GM21717 (cell line): ENCODE measurements at regions not wholly inside any gene's neighbourhood (a gene's known extent, or its start where the extent isn't known, plus 50 kb on each side); places are given as distances from the start of the nearest gene placed in this dataset.
"Not testable (repeated sequence)": the region's sequence is repeated elsewhere in the genome, so short reads cannot be mapped to it uniquely, and the experiment has no call there.

Source experiments
- ATAC-seq: cut with Tn5 transposase; IDR thresholded peaks from one replicate; pipeline ENCODE4 v1.9.1; 2021; ENCODE audit warnings: mild to moderate bottlenecking, moderate library complexity; ENCODE audit not compliant: unreplicated experiment

DNA sequence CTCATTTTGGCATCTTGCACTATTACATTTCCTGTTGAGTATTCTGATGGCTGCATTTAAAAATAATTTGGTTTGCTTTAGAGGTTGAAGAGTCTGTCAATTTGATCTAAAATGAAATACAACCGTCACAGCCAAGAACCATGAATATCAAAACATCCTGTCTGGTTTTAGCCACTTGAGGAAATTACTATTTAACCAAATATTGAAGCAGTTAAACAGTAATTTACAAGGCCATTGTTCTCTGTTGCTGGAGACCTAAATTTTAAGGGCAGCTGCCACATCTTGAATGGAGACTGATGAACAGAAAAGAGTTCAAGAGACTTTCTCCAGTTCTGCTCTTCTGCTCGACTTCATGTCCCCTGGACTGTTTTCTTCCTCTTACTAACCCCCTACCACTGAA, 549.4 kb downstream of the LRRC70 start:
- no peak for ATAC-seq

DNA sequence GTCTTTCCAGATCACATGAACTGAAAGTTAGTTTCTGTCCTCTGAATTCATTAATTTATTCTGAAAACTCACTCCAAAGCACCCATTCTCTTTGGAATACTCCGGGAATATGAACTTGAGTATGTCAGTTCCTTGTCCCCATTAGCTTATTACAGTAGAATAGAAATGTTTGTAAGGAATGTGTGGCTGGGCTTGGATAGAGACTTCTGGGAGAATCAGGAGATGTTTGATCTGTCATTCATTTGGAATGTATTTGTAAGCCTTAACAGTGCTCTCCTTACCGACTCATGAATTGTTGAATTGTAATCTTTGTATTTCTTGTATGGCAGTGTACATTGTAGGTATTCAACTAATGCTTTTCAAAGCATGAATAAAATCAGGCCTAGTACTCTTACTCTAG, 548.4 kb downstream of the LRRC70 start:
- ATAC-seq = no peak

DNA sequence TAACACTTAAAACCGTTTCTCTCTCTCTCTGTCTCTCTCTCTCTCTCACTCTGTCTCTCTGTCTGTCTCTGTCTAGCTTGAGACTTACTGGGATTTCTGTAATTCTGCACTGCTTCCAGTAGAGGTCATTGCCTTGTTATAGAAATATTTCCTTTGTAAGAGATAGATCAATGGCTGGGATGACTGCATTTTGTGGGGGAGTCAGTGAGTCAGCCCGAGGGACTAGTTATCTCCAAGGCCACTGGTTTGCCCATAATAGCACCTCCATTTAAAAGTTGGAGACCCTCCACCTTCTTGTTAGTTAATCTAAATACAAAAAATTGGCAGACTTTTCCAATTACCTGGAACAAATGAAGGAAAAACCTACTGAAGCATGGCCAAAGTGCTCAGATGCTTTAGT, 547.2 kb downstream of the LRRC70 start:
- peak; percentile 77 for ATAC-seq

DNA sequence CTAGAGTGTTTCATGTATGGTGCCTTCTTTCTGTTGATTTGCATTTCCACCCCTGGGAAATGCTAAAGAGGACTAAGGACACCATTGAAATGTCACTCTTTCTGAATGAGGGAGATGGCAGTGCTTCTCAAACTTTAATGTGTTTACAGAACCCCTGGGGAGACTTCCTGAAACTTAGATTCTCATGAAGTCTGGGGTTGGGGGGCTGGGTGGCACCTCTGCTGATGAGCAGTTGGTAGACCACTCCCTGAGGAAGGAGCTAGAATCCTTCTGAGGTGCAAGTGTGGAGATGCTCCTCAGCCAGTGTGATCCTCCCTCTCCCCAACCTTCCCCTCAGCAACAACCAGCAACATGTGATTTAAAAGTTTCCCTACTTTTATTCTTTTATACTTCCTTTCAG, 546.8 kb downstream of the LRRC70 start:
- no peak for ATAC-seq

DNA sequence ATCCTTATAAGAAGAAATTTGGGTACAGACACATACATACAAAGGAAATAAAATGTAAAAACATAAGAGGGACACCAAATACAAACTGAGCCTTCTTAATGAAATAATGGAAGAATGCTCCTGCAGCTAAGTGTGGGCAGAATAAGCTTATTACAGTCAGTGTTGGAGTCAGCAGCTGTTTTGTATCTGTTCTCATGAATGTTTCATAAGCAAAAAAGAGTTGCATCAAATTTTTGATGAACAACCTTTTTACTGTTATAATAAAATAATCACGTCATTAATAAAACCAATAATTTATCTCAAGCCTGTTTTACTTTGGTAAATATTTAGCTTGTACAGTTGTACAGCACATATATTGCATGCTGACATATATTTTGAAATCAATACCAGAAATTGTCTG, 545.6 kb downstream of the LRRC70 start:
- ATAC-seq = no peak

DNA sequence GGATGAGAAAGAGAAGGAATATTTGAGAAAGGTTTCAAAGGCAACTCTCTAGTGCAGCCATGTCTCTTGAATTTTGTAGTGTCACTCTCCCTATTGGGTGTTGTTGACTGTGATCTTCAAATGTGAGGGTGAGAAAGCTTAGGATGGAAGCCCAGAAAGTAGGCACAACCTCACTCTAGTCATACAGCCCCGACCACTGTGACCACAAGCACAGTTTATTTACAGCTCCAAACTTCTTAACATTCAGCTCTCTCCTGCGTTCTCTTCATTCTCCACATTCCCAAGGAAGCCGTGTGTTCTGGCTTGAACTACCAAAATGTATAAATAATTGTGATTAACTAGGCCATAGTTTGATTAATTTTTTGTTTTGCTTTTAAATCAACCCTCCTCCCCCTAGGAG, 542.9 kb downstream of the LRRC70 start:
- ATAC-seq = no peak

DNA sequence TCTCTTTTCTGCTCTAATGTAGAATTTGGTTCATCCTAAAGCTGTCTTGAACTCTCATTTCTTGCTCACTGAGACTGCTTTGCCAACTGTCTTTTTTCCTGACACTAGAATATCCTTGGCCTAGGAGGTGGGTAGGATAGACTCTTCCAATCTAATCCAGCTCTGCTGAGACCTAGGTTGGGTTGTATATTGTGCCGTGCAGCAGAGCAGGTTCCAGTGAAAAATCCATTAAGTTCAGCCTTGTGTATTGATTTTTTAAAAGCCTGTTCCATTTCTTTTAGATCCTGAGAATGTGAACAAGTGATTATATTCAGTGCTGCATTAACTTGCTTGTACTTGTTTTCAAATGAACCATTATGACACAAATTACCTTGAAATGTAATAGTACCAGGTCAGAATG, 539.6 kb downstream of the LRRC70 start:
- no peak for ATAC-seq

DNA sequence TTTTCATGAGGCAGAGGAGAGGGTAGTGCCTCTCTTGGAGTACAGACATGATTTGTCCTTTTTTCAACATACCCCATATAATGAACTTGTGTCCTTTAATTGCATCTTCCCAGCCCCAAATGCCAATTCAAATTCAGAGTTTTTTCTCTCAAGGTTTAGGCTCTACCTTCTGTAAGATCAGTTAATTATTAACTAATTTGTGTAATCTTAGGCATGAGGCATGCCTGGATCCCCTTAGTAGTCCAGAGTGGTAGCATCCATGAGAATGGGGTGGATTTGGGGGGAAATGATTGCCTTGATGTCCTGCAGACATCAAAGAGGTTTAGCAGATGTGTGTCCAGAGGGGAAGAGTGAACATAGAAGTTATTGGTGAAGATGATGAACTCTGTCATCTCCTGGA, 533.3 kb downstream of the LRRC70 start:
- no peak for ATAC-seq

DNA sequence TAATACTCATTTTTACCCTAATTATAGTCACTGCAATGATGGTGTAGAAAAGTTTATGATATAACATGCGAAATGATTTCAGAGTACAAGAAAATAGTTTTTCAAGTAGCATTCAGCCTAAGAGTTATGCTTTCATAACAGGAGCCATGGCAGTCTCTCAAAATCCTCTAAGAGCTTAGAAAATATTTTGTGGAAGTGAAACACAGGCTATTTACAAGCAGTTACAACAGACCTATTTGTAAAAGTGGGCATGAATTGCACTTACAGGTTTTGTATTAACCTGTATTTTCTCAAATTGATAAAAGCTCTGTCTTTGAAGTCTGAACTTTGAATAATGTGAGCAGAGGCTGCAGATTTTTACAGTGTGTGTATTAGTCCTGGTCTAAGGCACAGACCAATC, 523.3 kb downstream of the LRRC70 start:
- no peak for ATAC-seq

DNA sequence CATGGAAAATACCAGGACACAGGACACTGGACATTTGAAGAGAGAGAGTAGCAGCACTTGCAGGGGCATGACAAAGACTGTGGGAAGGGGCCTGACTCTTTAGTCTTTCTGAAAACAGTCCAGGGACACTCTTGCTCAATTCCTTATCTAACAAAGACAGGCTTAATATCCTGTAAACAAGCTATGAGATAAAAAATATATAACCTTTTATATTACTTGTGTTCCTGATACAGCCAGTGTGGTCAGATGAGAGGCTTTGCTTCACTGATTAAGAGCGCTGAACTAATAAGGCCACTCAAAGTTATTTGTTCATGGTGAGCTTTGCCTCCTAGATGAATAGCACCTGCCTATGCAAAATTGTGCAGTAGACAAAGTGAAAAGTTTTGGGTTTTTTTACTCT, 518.7 kb downstream of the LRRC70 start:
- ATAC-seq = no peak

DNA sequence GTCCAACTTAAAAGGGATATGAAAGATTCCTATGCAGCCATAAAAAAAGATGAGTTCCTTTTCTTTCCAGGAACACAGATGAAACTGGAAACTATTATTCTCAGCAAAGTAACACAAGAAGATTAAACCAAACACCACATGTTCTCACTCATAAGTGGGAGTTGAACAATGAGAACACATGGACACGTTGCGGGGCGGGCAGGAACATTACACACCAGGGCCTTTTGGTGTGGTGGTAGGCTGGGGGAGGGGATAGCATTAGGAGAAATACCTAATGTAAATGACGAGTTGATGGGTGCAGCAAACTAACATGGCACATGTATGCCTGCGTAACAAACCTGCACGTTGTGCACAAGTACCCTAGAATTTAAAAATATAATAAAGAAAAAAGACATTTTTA, 516.1 kb downstream of the LRRC70 start:
- no peak for ATAC-seq

DNA sequence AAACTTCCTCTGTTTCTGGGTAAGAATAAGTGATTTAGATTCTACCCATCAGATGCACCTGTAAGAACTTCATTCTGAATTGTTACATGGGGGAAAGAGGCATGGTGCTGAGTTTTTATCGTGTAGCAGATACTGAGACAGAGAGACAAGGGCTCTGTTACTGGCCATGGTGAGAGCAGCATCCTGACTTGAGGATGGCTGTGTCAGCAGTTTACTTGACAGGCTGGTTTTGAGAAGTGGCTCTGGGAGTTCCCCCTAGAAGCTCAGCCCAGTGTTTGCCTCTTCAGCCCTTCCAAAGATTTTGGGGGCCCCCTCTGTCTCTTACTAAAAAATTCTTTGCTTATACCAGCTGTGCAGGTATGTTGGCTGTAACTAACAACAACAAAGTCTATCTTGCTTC, 510.5 kb downstream of the LRRC70 start:
- ATAC-seq = no peak

DNA sequence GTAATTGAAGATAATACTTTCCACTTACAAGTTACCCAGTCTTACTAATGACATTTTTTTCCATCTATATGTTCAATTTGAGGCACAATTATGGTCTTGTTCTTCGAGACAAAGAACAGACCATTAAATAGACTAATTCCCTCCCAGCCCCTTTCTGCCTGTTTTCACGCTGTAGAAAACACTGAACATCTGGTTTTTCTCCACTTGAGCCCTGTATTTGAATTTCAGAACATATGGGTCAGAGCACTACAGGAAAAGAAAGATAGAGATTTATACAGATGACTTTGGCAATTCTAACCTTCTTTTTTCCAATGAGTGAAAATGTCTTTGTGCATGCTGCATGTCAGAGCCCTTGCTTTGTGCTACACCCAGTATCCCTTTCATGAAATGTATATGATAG, 506.9 kb downstream of the LRRC70 start:
- ATAC-seq = no peak

DNA sequence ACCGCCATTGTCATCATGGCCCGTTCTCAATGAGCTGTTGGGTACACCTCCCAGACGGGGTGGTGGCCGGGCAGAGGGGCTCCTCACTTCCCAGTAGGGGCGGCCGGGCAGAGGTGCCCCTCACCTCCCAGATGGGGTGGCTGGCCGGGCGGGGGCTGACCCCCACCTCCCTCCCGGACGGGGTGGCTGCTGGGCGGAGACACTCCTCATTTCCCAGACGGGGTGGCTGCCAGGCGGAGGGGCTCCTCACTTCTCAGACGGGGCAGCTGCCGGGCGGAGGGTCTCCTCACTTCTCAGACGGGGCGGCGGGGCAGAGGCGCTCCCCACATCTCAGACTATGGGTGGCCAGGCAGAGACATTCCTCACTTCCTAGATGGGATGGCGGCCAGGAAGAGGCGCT, 505.1 kb downstream of the LRRC70 start:
- ATAC-seq = not testable (repeated sequence)

DNA sequence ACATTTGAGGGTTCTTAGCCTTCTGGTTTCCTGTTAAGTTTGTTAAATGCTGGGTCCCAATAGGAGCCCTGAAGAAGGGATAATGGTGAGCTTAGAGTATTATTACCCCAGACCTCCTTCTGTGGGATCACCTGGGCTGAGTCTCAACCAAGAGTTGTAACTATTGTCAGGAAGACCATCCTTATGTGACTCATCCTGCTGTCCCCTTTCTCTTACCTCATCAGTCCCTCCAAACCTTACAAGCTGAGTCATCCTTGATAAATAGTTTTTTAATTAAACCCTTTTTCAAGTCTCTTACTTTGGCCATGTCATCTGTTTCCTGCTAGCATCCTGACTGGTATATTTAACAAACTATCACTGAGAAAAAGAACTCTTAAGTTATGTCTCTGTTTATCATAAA, 502.8 kb downstream of the LRRC70 start:
- no peak for ATAC-seq

DNA sequence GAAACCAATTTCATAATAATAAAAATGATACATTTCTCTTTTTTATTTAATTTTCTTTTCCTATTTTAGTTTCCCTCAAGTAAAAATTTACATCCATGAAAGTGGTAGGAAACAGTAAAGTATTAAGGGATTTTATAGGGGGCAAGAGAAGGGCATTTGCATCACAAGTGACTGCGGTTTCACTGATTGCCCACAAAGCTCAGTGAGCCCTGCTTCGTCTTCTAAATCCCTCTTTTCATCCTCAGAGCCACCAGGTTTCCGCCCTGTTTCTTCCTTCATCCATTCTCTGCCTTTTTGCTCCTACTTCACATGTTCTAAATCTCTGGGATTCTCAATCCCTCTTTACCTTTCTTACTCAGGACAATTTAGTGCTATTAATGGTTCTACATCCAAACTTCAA, 491.4 kb downstream of the LRRC70 start:
- ATAC-seq = no peak

DNA sequence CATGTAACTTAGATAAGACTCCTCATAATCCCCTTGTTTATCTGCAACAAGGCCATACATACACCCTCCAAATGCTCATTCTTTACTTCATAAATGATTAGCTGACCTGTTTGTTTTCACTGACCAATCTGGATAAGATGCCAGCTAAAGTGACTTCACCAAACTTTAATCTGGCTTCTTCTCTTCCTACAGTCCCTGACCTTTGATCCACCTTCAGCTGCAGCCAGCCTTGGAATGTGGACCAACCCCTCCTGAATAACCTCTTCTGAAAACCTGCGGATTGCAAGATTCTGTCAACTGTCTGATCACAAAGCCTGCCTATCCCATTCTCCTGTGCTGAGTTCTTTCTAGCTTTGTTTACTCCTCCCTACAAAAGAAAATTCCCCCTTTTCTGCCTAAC, 476.8 kb downstream of the LRRC70 start:
- ATAC-seq = no peak

DNA sequence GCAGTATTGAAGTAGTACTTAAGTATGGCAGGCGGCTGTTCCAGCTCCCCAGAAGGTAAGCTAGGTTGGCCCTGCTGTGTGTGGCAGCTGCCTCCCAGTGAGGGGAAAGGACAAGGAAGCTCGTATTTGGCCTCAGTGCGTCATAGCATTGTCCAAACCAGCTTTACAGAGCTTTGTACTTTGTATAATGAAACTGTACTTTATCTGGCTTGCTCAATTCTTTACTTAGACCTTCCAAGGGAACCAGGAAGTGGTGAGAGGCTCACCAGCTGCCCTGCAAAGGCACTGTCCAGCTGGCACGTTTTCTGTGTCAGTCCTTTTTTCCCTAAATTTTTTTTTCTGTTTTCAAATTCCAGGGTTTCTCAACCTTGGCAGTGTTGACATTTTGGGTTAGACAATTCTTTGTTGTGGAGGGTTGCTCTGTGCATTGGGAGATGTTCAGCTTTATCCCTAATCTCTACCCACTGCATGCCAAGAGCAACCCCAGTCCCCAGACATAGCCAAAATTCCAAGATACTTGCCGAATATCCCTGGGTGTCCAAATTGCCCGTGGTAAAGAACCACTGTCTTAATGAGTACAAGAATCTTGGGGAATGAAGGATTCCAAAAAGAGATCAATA, 474.5 kb downstream of the LRRC70 start:
- no peak for ATAC-seq

DNA sequence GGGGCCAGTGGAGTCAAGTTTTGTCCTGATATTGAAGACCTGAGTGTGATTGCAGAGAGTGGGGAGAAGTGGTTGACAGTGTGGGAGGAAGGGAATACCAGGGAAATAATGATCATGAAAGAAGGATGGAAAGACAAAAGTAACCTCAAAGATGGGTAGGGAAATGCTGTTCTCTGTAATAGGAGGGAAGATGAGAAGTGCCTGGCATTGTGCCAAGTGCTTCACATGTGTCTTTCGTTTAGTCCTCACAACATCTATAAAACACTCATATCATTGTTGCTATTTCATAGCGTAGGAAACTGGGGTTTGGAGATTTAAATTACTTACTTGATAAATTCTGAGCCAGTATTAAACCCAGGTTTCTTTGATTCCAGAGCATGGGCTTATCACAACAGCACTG, 472.3 kb downstream of the LRRC70 start:
- no peak for ATAC-seq

DNA sequence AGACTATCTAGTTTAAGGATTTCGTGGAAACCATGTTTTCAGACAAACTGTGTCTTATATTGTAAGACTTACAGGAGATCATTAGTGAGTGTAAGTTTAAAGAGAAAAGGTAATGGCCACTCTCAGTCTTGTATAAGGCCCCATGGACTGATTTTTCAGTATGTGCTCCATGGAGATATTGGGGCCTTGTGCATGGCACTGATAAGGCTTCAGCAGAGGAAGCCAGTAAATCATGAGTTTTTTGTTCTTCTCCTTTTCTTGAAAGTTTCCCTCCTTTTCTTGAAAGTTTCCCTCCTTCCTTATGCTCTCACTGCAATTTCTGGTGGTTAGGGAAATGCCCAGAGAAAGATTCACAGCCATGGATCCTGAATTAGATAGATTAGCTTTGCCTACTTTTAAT, 471.3 kb downstream of the LRRC70 start:
- ATAC-seq = no peak

DNA sequence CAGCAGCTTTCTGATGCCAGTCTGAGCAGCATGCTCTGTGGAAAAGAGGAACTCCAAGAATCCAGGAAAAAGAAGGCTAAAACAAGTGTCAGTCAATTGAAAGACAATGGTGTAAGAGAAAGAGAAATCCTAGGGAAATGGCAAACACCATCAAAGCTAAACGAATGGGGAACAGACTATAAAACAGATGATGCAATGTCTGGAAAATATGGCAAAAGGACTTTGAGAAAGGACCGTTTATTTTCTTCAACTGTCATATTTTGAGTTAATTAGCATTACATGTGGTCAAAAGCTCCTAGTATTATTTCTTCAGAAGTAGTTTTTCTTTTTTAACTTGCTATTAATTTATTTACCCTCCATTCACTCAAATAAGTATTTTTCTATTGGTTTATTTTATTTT, 465.2 kb downstream of the LRRC70 start:
- ATAC-seq = no peak

DNA sequence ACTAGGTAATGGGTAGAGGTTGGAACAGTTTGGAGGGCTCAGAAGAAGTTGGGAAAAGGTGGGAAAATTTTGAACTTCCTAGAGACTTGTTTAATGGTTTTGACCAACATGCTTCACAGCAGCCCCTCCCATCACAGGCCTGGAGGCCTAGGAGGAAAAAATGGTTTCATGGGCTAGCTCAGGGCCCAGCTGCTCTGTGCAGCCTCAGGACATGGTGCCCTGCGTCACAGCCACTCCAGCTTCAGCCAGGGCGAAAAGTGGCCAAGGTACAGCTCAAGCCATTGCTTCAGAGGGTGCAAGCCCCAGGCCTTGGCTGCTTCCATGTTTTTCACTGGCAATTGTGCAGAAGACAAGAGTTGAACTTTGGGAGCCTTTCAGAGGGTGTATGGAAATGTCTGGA, 453.7 kb downstream of the LRRC70 start:
- no peak for ATAC-seq

DNA sequence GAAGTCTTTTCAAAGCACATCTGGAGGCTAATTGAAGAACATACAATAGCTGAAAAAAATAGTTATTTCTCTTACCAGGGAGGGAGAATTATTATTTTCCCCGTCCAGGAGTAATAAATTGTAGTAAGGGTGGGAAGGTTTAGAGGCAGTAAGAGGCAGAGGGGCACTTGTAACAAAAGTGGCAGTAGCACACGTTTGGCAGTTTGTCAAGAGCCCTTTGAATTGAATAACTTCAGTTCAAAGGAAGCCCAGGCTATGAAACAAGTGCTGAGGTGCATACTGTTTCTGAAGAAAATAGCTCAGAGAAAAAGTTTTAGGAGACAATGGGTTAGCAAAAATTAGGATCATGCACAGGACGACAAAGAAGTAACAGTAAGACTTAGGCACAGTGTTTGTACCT, 451.3 kb downstream of the LRRC70 start:
- no peak for ATAC-seq

DNA sequence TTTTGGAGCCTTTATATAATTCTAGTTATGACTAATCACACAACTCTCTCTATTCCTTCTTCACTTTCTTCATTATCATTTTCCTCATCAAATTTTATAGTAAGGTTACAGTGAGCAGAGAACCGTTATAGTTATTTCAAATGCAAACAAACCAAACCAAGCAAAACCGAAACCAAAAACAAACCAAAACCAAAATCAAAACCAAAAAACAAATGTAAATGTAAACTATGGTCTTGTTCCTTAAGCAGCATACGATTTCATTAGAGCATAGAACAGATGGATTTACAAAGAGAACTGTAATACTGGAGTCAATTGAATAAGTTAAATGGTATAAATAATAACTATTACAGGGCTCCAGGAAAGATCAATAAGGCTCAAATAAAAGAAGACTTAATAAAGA, 447.1 kb downstream of the LRRC70 start:
- ATAC-seq = peak; percentile 74
